ENCODE measurements at regions not wholly inside any gene's neighbourhood (a gene's known extent, or its start where the extent isn't known, plus 50 kb on each side); places are given as distances from the start of the nearest gene placed in this dataset.

- TF ChIP-seq CTCF (IDR thresholded peaks at IDR 0.05; ENCODE audit: low read depth, low read length) (no peak), POLR2A (IDR thresholded peaks at IDR 0.05; ENCODE audit: extremely low read depth, insufficient read length) (no peak)
Measured at GRCh38 chr12:115799610-115800009, 477.9 kb downstream of the MED13L start.
